Endothelial cell of umbilical vein (primary cell): ENCODE measurements at regions not wholly inside any gene's neighbourhood (a gene's known extent, or its start where the extent isn't known, plus 50 kb on each side); places are given as distances from the start of the nearest gene placed in this dataset.

Experiments
- BruUV-seq: library from RNA; stranded (reverse); fragments of 400-500 nt; replicated peaks from 2 replicates; lab custom pipeline; 2021; lab: Mats Ljungman, UMichigan
- CTCF ChIA-PET: fragments of 300-600, 350-600 bp; sonication (Branson Sonifier 250); formaldehyde crosslinking; loops from one replicate; lab custom pipeline; 2021; ENCODE audit warnings: antibody characterized with exemption, inconsistent platforms; lab: Charles Lee
- POLR2A ChIA-PET: fragments of 300-600, 350-600 bp; sonication (Branson Sonifier 250); formaldehyde crosslinking; loops from one replicate; lab custom pipeline; 2021; ENCODE audit warnings: antibody characterized with exemption, inconsistent platforms; lab: Charles Lee
- DNase-seq: peaks from one replicate; pipeline ENCODE4 v3.0.0-alpha.2; 2011; ENCODE audit warnings: low read depth, low spot score
- FAIRE-seq: peaks from 2 replicates; lab custom pipeline; 2011; peaks lifted over from hg19 to GRCh38; lab: Jason Lieb, UNC
- H2AFZ ChIP-seq: 2 replicates; pipeline ENCODE4 v1.6.0; 2012; ENCODE audit warnings: low read depth, low read length, control low read depth, inconsistent platforms
- H3K27ac ChIP-seq: 2 replicates; pipeline ENCODE4 v1.5.1; 2011; ENCODE audit warnings: low read depth, mild to moderate bottlenecking, control low read depth, low read length, moderate library complexity; ENCODE audit not compliant: insufficient read depth
- H3K27me3 ChIP-seq, 2 experiments: 2 replicates each; pipeline versions ENCODE4 v1.6.0 to v1.6.1; 2011; ENCODE audit warnings: low read length in 2 of 2, mixed read lengths in 1 of 2; ENCODE audit not compliant: control insufficient read depth in 2 of 2, insufficient read depth in 2 of 2
- H3K36me3 ChIP-seq, 2 experiments: 2 replicates in 1 of 2; 3 replicates in 1 of 2; pipeline ENCODE4 v1.5.1; 2011; ENCODE audit warnings: low read length in 2 of 2, mild to moderate bottlenecking in 1 of 2, moderate library complexity in 1 of 2; ENCODE audit not compliant: control insufficient read depth in 2 of 2, insufficient read depth in 2 of 2; ENCODE audit errors: extremely low read depth in 1 of 2
- H3K4me1 ChIP-seq: 3 replicates; pipeline ENCODE4 v1.5.1; 2011; ENCODE audit warnings: mild to moderate bottlenecking, low read length; ENCODE audit not compliant: control insufficient read depth, insufficient read depth; ENCODE audit errors: extremely low read depth
- H3K4me2 ChIP-seq: 2 replicates; pipeline ENCODE4 v1.6.1; 2011; ENCODE audit warnings: low read length, control low read depth, mixed read lengths; ENCODE audit not compliant: insufficient read depth
- H3K4me3 ChIP-seq, 3 experiments: fragments of 200-600 bp in 1 of 3; sonication (generic), shearing (Covaris generic) in 1 of 3; replicated peaks in 1 of 3; 2 replicates each; pipeline ENCODE4 v1.5.1; 2011 to 2016; ENCODE audit warnings: control low read depth in 3 of 3, low read length in 3 of 3, mild to moderate bottlenecking in 2 of 3, inconsistent platforms in 1 of 3, low read depth in 1 of 3, moderate library complexity in 1 of 3; ENCODE audit not compliant: insufficient read depth in 1 of 3
- H3K79me2 ChIP-seq: 2 replicates; pipeline ENCODE4 v1.6.0; 2012; ENCODE audit warnings: low read length, inconsistent platforms; ENCODE audit not compliant: control insufficient read depth, insufficient read depth
- H3K9ac ChIP-seq: replicated peaks from 2 replicates; pipeline ENCODE3; 2011; ENCODE audit warnings: low read length, control low read depth; ENCODE audit not compliant: insufficient read depth; ENCODE audit errors: extremely low read depth
- H3K9me1 ChIP-seq: replicated peaks from 3 replicates; pipeline ENCODE4 v1.6.0; 2011; ENCODE audit warnings: mild to moderate bottlenecking, low read length; ENCODE audit not compliant: control insufficient read depth, insufficient read depth; ENCODE audit errors: extremely low read depth
- H3K9me3 ChIP-seq: replicated peaks from 2 replicates; pipeline ENCODE4 v1.5.1; 2012; ENCODE audit warnings: low read length, inconsistent platforms; ENCODE audit not compliant: control insufficient read depth, insufficient read depth
- H4K20me1 ChIP-seq: replicated peaks from 2 replicates; pipeline ENCODE3; 2011; ENCODE audit warnings: mild to moderate bottlenecking, low read length; ENCODE audit not compliant: control insufficient read depth, insufficient read depth; ENCODE audit errors: extremely low read depth
- CTCF ChIP-seq, 2 donors: IDR thresholded peaks; 1 replicate in 1 of 2; 2 replicates in 1 of 2; pipeline ENCODE4 v1.5.1; 2011; ENCODE audit warnings: low read length in 2 of 2, mild to moderate bottlenecking in 2 of 2, moderate library complexity in 2 of 2, control low read depth in 1 of 2, inconsistent platforms in 1 of 2, low read depth in 1 of 2; ENCODE audit not compliant: insufficient read depth in 1 of 2; ENCODE audit errors: extremely low read depth in 1 of 2
- EZH2 ChIP-seq: IDR thresholded peaks from 2 replicates; pipeline ENCODE4 v1.6.1; 2012; ENCODE audit warnings: borderline replicate concordance, low read depth, mild to moderate bottlenecking, moderate library complexity, low read length, inconsistent platforms; ENCODE audit not compliant: severe bottlenecking
- FOS ChIP-seq: IDR thresholded peaks from 2 replicates; pipeline ENCODE4 v1.6.1; 2011; ENCODE audit warnings: mild to moderate bottlenecking, low read length, moderate library complexity, borderline replicate concordance; ENCODE audit not compliant: insufficient read depth
- GATA2 ChIP-seq: IDR thresholded peaks from 2 replicates; pipeline ENCODE4 v1.7.0; 2011; ENCODE audit warnings: low read depth, mild to moderate bottlenecking, moderate library complexity, mixed read lengths, low read length; ENCODE audit not compliant: insufficient read length, insufficient read depth
- JUN ChIP-seq: IDR thresholded peaks from 2 replicates; pipeline ENCODE4 v1.6.1; 2011; ENCODE audit warnings: borderline replicate concordance, low read depth; ENCODE audit not compliant: insufficient read length, insufficient read depth
- MAX ChIP-seq: IDR thresholded peaks from 2 replicates; pipeline ENCODE4 v1.6.1; 2011; ENCODE audit not compliant: insufficient read depth, insufficient read length
- MYC ChIP-seq: IDR thresholded peaks from one replicate; pipeline ENCODE4 v1.6.1; 2011; ENCODE audit warnings: mild to moderate bottlenecking, low read depth, low read length
- POLR2A ChIP-seq: IDR thresholded peaks from 2 replicates; pipeline ENCODE4 v1.6.1; 2012; ENCODE audit warnings: low read depth, mild to moderate bottlenecking, control low read depth, low read length
- POLR2AphosphoS5 ChIP-seq: IDR thresholded peaks from 2 replicates; pipeline ENCODE4 v1.6.1; 2012; ENCODE audit warnings: low read depth, mild to moderate bottlenecking, control low read depth, low read length, moderate library complexity; ENCODE audit not compliant: insufficient read depth
- dilution Hi-C: fragments of 300-500 bp; cut with MboI; formaldehyde crosslinking; loops from one replicate; pipeline ENCODE4 v1.15.0; 2019; ENCODE audit warnings: low sequenced_read_pairs; ENCODE audit not compliant: extremely low pct_ligation_motif_present
- intact Hi-C: fragments of 100-400 bp; cut with micrococcal nuclease; formaldehyde crosslinking; loops from one replicate; pipeline ENCODE4 v1.10.0; 2022

GRCh38 chr2:120564213-120565094, 171.2 kb upstream of the GLI2 start:
- H3K4me3 ChIP-seq = no peak overlapping the region
- H3K27me3 ChIP-seq = peaks cover 0 to 26% of the 10 kb centered on the region in 2 experiments
- no peaks in the 10 kb centered on the region for H3K36me3 ChIP-seq
- no peak for TF ChIP-seq CTCF (IDR thresholded peaks at IDR 0.05; ENCODE audit: extremely low read depth in 1 of 2, insufficient read depth in 1 of 2, low read depth in 1 of 2, low read length in 2 of 2)
- no peak for TF ChIP-seq MAX
- no peak for TF ChIP-seq POLR2AphosphoS5
- no peak for TF ChIP-seq JUN
- TF ChIP-seq POLR2A = no peak
- no peak for TF ChIP-seq FOS
- no peak for TF ChIP-seq GATA2
- no peak for TF ChIP-seq EZH2
- no peak for TF ChIP-seq MYC
- no peaks in the 10 kb centered on the region for H4K20me1 ChIP-seq
- no peak overlapping the region for H3K4me2 ChIP-seq
- ChIA-PET CTCF (interaction anchor here (1.2 kb wide), 1 partner anchor 13 kb away, joined by 5 read pairs; no protein-coding TSS in a partner anchor), POLR2A (no interaction called here)
- no peaks in the 10 kb centered on the region for H3K79me2 ChIP-seq
- no peaks in the 10 kb centered on the region for H3K9me3 ChIP-seq
- DNase-seq (no peak), FAIRE-seq (no peak)
- H3K9ac ChIP-seq = no peak overlapping the region
- no peaks in the 10 kb centered on the region for H3K4me1 ChIP-seq
- BruUV-seq = no TSS peak
- no peak overlapping the region for H3K27ac ChIP-seq
- no peak overlapping the region for H2AFZ ChIP-seq
- dilution Hi-C loops (no loop called here), intact Hi-C loops (no loop called here)
- no peaks in the 10 kb centered on the region for H3K9me1 ChIP-seq
